22Rv1 (cell line): ENCODE measurements at regions not wholly inside any gene's neighbourhood (a gene's known extent, or its start where the extent isn't known, plus 50 kb on each side); places are given as distances from the start of the nearest gene placed in this dataset.

Experiments
- CTCF ChIP-seq: fragments of 450-650 bp; IDR thresholded peaks from 2 replicates; pipeline ENCODE4 v1.5.1; 2017; ENCODE audit warnings: mild to moderate bottlenecking
- ZFX ChIP-seq: fragments of 450-650 bp; IDR thresholded peaks from 2 replicates; pipeline ENCODE4 v1.6.1; 2017; ENCODE audit warnings: antibody characterized with exemption, borderline replicate concordance

GRCh38 chr16:17926461-17926860 is 410.1 kb downstream of the NPIPA8 start:
- TF ChIP-seq CTCF (no peak), ZFX (no peak)
